SU-DHL-6 (cell line): ENCODE measurements at regions not wholly inside any gene's neighbourhood (a gene's known extent, or its start where the extent isn't known, plus 50 kb on each side); places are given as distances from the start of the nearest gene placed in this dataset.

Experiments used
- H2AFZ ChIP-seq: fragments of 200-600 bp; sonication (generic); 2 replicates; pipeline ENCODE4 v1.6.1; 2014; ENCODE audit warnings: low read depth, mild to moderate bottlenecking, moderate library complexity, mixed read lengths, antibody characterized with exemption, low read length; ENCODE audit not compliant: severe bottlenecking
- H3F3A ChIP-seq: fragments of 200-600 bp; shearing (Covaris generic); 2 replicates; pipeline ENCODE4 v1.6.0; 2016; ENCODE audit warnings: antibody characterized with exemption, mild to moderate bottlenecking; ENCODE audit not compliant: insufficient read depth
- H3K27ac ChIP-seq: fragments of 200-600 bp; sonication (generic); 2 replicates; pipeline ENCODE4 v1.5.1; 2016; ENCODE audit warnings: low read depth, mild to moderate bottlenecking, low read length, moderate library complexity, mixed read lengths
- H3K27me3 ChIP-seq: fragments of 200-600 bp; sonication (generic), shearing (Covaris generic); 2 replicates; pipeline ENCODE4 v1.6.0; 2014; ENCODE audit warnings: mild to moderate bottlenecking, low read length
- H3K36me3 ChIP-seq: fragments of 200-600 bp; sonication (generic); 2 replicates; pipeline ENCODE4 v1.6.1; 2014; ENCODE audit warnings: mild to moderate bottlenecking, low read length, mixed read lengths
- H3K4me2 ChIP-seq: fragments of 300-600, 200-600 bp; shearing (Covaris generic), sonication (generic); 2 replicates; pipeline ENCODE4 v1.6.0; 2014; ENCODE audit warnings: low read length, low read depth, mild to moderate bottlenecking; ENCODE audit not compliant: poor library complexity, severe bottlenecking
- H3K4me3 ChIP-seq: fragments of 200-600 bp; sonication (generic); 2 replicates; pipeline ENCODE4 v1.5.1; 2014; ENCODE audit warnings: antibody characterized with exemption, low read length, mild to moderate bottlenecking, mixed read lengths; ENCODE audit not compliant: insufficient read depth, poor library complexity, severe bottlenecking
- H3K79me2 ChIP-seq: fragments of 200-600 bp; sonication (generic); 2 replicates; pipeline ENCODE4 v1.6.1; 2014; ENCODE audit warnings: mild to moderate bottlenecking, low read length, moderate library complexity; ENCODE audit not compliant: insufficient read depth
- H3K9ac ChIP-seq: fragments of 200-600 bp; sonication (generic); 2 replicates; pipeline ENCODE4 v1.7.0; 2014; ENCODE audit warnings: mild to moderate bottlenecking, low read length
- H3K9me2 ChIP-seq: fragments of 200-600 bp; sonication (generic); replicated peaks from 2 replicates; pipeline ENCODE4 v1.6.1; 2014; ENCODE audit warnings: low read length; ENCODE audit not compliant: insufficient read depth
- H3K9me3 ChIP-seq: fragments of 200-600 bp; sonication (generic); 2 replicates; pipeline ENCODE4 v1.6.1; 2014; ENCODE audit warnings: low read length, mixed read lengths; ENCODE audit not compliant: insufficient read depth
- H4K20me1 ChIP-seq: fragments of 200-600 bp; sonication (generic); 2 replicates; pipeline ENCODE4 v1.6.1; 2014; ENCODE audit warnings: low read depth, mild to moderate bottlenecking, antibody characterized with exemption, low read length, moderate library complexity, mixed read lengths
- CTCF ChIP-seq: fragments of 200-600 bp; sonication (generic); IDR thresholded peaks from one replicate; pipeline ENCODE4 v1.5.1; 2017; ENCODE audit warnings: antibody characterized with exemption, mild to moderate bottlenecking, low read length, moderate library complexity; ENCODE audit not compliant: insufficient read depth, poor library complexity, severe bottlenecking
- EZH2phosphoT487 ChIP-seq: fragments of 200-600 bp; sonication (generic), shearing (Covaris generic); conservative IDR thresholded peaks from 2 replicates; pipeline ENCODE4 v1.6.1; 2018; ENCODE audit warnings: mild to moderate bottlenecking, antibody characterized with exemption, low read length, moderate library complexity, mixed read lengths

GRCh38 chr14:105664691-105665090 lies 138.3 kb downstream of the TMEM121 start:
- Histone ChIP-seq H3K4me2 (no peak overlapping the region), H3K4me3 (no peak overlapping the region), H3K36me3 (no peaks in the 10 kb centered on the region), H3K9me2 (no peaks in the 10 kb centered on the region), H4K20me1 (no peaks in the 10 kb centered on the region), H3K27ac (no peak overlapping the region), H2AFZ (no peak overlapping the region), H3K79me2 (no peaks in the 10 kb centered on the region), H3K9ac (no peak overlapping the region), H3K9me3 (no peaks in the 10 kb centered on the region), H3F3A (no peaks in the 10 kb centered on the region), H3K27me3 (no peaks in the 10 kb centered on the region)
- TF ChIP-seq EZH2phosphoT487 = no peak
- TF ChIP-seq CTCF = no peak

- no peaks in the 10 kb centered on the region for H3K79me2 ChIP-seq
- H3K36me3 ChIP-seq = no peaks in the 10 kb centered on the region
- H3K9me2 ChIP-seq = no peaks in the 10 kb centered on the region
- no peak overlapping the region for H3K9ac ChIP-seq
- no peak overlapping the region for H3K27ac ChIP-seq
- H3F3A ChIP-seq = no peaks in the 10 kb centered on the region
- H3K9me3 ChIP-seq = no peaks in the 10 kb centered on the region
- H3K4me3 ChIP-seq = no peak overlapping the region
- TF ChIP-seq EZH2phosphoT487 (no peak), CTCF (no peak)
- H3K4me2 ChIP-seq = no peak overlapping the region
- H2AFZ ChIP-seq = no peak overlapping the region
- H3K27me3 ChIP-seq = no peaks in the 10 kb centered on the region
- H4K20me1 ChIP-seq = no peaks in the 10 kb centered on the region
These were observed 139.0 kb downstream of the TMEM121 start for GRCh38 chr14:105665247-105665950.

DNA sequence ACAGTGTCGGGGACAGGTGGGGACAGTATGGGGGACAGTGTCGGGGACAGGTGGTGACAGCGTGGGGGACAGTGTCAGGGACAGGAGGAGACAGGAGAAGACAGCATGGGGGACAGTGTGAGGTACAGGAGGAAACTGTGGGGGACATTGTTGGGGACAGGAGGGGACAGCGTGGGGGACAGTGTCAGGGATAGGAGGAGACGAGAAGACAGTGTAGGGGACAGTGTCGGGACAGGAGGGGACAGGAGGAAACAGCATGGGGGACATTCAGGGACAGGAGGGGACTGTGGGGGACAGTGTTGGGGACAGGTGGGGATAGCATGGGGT lies 139.5 kb downstream of the TMEM121 start:
- no peaks in the 10 kb centered on the region for H3F3A ChIP-seq
- no peaks in the 10 kb centered on the region for H3K9me3 ChIP-seq
- H3K79me2 ChIP-seq = no peaks in the 10 kb centered on the region
- no peaks in the 10 kb centered on the region for H3K36me3 ChIP-seq
- H4K20me1 ChIP-seq = no peaks in the 10 kb centered on the region
- no peak for TF ChIP-seq CTCF
- TF ChIP-seq EZH2phosphoT487 = no peak
- H2AFZ ChIP-seq = no peak overlapping the region
- H3K9me2 ChIP-seq = no peaks in the 10 kb centered on the region
- no peaks in the 10 kb centered on the region for H3K27me3 ChIP-seq
- no peak overlapping the region for H3K4me3 ChIP-seq
- no peak overlapping the region for H3K9ac ChIP-seq
- no peak overlapping the region for H3K4me2 ChIP-seq
- H3K27ac ChIP-seq = no peak overlapping the region
